ENCODE measurements at regions not wholly inside any gene's neighbourhood (a gene's known extent, or its start where the extent isn't known, plus 50 kb on each side); places are given as distances from the start of the nearest gene placed in this dataset.
A peak's percentile ranks its signal among the peaks of the same experiment; 100 is the strongest.

GRCh38 chr2:60302377-60303126 is 250.9 kb downstream of the BCL11A start:
- intact Hi-C loops (cut with DNase I) = no loop called here
- DNase-seq (ENCODE audit: low spot score) (no peak), ATAC-seq (no peak)

GRCh38 chr2:60301726-60302125 is 251.7 kb downstream of the BCL11A start:
- ATAC-seq = no peak
- intact Hi-C loops (cut with DNase I) = no loop called here
- DNase-seq (ENCODE audit: low spot score) = no peak

- no peak for ATAC-seq
- intact Hi-C loops (cut with DNase I) = no loop called here
- DNase-seq (ENCODE audit: low spot score) = no peak
Observed at GRCh38 chr2:60299179-60299578, 254.3 kb downstream of the BCL11A start.

- intact Hi-C loops (cut with DNase I) = no loop called here
- ATAC-seq (no peak), DNase-seq (ENCODE audit: low spot score) (no peak)
Observed at GRCh38 chr2:60298006-60298696, 255.3 kb downstream of the BCL11A start.

GRCh38 chr2:60297296-60298005 is 256.0 kb downstream of the BCL11A start:
- DNase-seq (ENCODE audit: low spot score) (no peak), ATAC-seq (peak; percentile 63)
- intact Hi-C loops (cut with DNase I) = no loop called here

GRCh38 chr2:60296219-60296955 is 257.1 kb downstream of the BCL11A start:
- intact Hi-C loops (cut with DNase I) = no loop called here
- DNase-seq (ENCODE audit: low spot score) = no peak
- ATAC-seq = no peak

- intact Hi-C loops (cut with DNase I) = no loop called here
- DNase-seq (ENCODE audit: low spot score) = no peak
- no peak for ATAC-seq
Observed at GRCh38 chr2:60295636-60295962, 257.9 kb downstream of the BCL11A start.

GRCh38 chr2:60294901-60295635 is 258.4 kb downstream of the BCL11A start:
- intact Hi-C loops (cut with DNase I) = no loop called here
- peak; percentile 32 for ATAC-seq
- no peak for DNase-seq (ENCODE audit: low spot score)

- ATAC-seq = no peak
- intact Hi-C loops (cut with DNase I) = no loop called here
- no peak for DNase-seq (ENCODE audit: low spot score)
Observed at GRCh38 chr2:60292242-60292641, 261.2 kb downstream of the BCL11A start.

GRCh38 chr2:60290509-60290908 is 262.9 kb downstream of the BCL11A start:
- DNase-seq (ENCODE audit: low spot score) (no peak), ATAC-seq (no peak)
- intact Hi-C loops (cut with DNase I) = no loop called here

GRCh38 chr2:60285626-60286316 is 267.7 kb downstream of the BCL11A start:
- peak; percentile 42 for ATAC-seq
- no peak for DNase-seq (ENCODE audit: low spot score)
- intact Hi-C loops (cut with DNase I) = no loop called here

GRCh38 chr2:60283626-60284025 is 269.8 kb downstream of the BCL11A start:
- no peak for ATAC-seq
- DNase-seq (ENCODE audit: low spot score) = no peak
- intact Hi-C loops (cut with DNase I) = no loop called here

- no peak for ATAC-seq
- intact Hi-C loops (cut with DNase I) = no loop called here
- no peak for DNase-seq (ENCODE audit: low spot score)
Observed at GRCh38 chr2:60282886-60283285, 270.6 kb downstream of the BCL11A start.

GRCh38 chr2:60281730-60282129 is 271.7 kb downstream of the BCL11A start:
- intact Hi-C loops (cut with DNase I) = no loop called here
- DNase-seq (ENCODE audit: low spot score) (no peak), ATAC-seq (no peak)

GRCh38 chr2:60280238-60280637 is 273.2 kb downstream of the BCL11A start:
- intact Hi-C loops (cut with DNase I) = no loop called here
- ATAC-seq (no peak), DNase-seq (ENCODE audit: low spot score) (no peak)

- ATAC-seq (no peak), DNase-seq (ENCODE audit: low spot score) (no peak)
- intact Hi-C loops (cut with DNase I) = no loop called here
Observed at GRCh38 chr2:60278906-60279305, 274.5 kb downstream of the BCL11A start.

GRCh38 chr2:60275958-60276357 is 277.5 kb downstream of the BCL11A start:
- ATAC-seq = no peak

GRCh38 chr2:60273836-60274235 is 279.6 kb downstream of the BCL11A start:
- DNase-seq (ENCODE audit: low spot score) (no peak), ATAC-seq (no peak)
- intact Hi-C loops (cut with DNase I) = no loop called here

More at GRCh38 chr2:60275958-60276357, 277.5 kb downstream of the BCL11A start:
- no peak for DNase-seq (ENCODE audit: low spot score)
- intact Hi-C loops (cut with DNase I) = no loop called here

All from sciatic nerve (tissue), 2 donors.